GM13977 (cell line): ENCODE measurements at regions not wholly inside any gene's neighbourhood (a gene's known extent, or its start where the extent isn't known, plus 50 kb on each side); places are given as distances from the start of the nearest gene placed in this dataset.

ENCODE experiments used
- DNase-seq: peaks from one replicate; pipeline ENCODE4 v3.0.0; 2012; ENCODE audit warnings: low spot score
- CTCF ChIP-seq: IDR thresholded peaks from 2 replicates; pipeline ENCODE4 v1.5.1; 2012; ENCODE audit warnings: mild to moderate bottlenecking, control low read depth; ENCODE audit not compliant: insufficient read depth; ENCODE audit errors: extremely low read depth, missing control alignments
- in situ Hi-C: fragments of 300-500 bp; cut with MboI; formaldehyde crosslinking; loops from one replicate; pipeline ENCODE4 v1.12.0; 2022; ENCODE audit warnings: low sequenced_read_pairs, low pct_unique_long_range_greater_than_20kb, mixed read lengths, inconsistent platforms; ENCODE audit not compliant: unreplicated experiment

- DNase-seq: no peak
- TF ChIP-seq CTCF: no peak
- in situ Hi-C loops: no loop called here
Observed at GRCh38 chr1:29569971-29570634, 333.8 kb downstream of the PTPRU start.

- in situ Hi-C loops: no loop called here
- no peak for DNase-seq
Observed at GRCh38 chr1:29567257-29567656, 330.9 kb downstream of the PTPRU start.

GRCh38 chr1:29565490-29565889 lies 329.2 kb downstream of the PTPRU start:
- no peak for TF ChIP-seq CTCF
- DNase-seq: no peak
- in situ Hi-C loops: no loop called here

More at GRCh38 chr1:29567257-29567656, 330.9 kb downstream of the PTPRU start:
- TF ChIP-seq CTCF: no peak

- no peak for TF ChIP-seq CTCF
- in situ Hi-C loops: no loop called here
- no peak for DNase-seq
Observed at GRCh38 chr1:29563571-29563970, 327.2 kb downstream of the PTPRU start.

GRCh38 chr1:29563092-29563491 lies 326.8 kb downstream of the PTPRU start:
- in situ Hi-C loops: no loop called here
- no peak for DNase-seq
- TF ChIP-seq CTCF: no peak

GRCh38 chr1:29559056-29559455 lies 322.7 kb downstream of the PTPRU start:
- in situ Hi-C loops: no loop called here
- no peak for TF ChIP-seq CTCF
- DNase-seq: no peak
